DOHH2 (cell line): ENCODE measurements at regions not wholly inside any gene's neighbourhood (a gene's known extent, or its start where the extent isn't known, plus 50 kb on each side); places are given as distances from the start of the nearest gene placed in this dataset.

ENCODE experiments used
- CTCF ChIP-seq: fragments of 200-600 bp; sonication (generic); IDR thresholded peaks from one replicate; pipeline ENCODE4 v1.5.1; 2014; ENCODE audit warnings: antibody characterized with exemption, mild to moderate bottlenecking, low read depth, low read length; ENCODE audit not compliant: poor library complexity, severe bottlenecking
- EZH2phosphoT487 ChIP-seq: fragments of 200-600 bp; sonication (generic); IDR thresholded peaks from 2 replicates; pipeline ENCODE4 v1.6.1; 2017; ENCODE audit warnings: borderline replicate concordance, mild to moderate bottlenecking, antibody characterized with exemption, low read length, moderate library complexity, mixed read lengths

DNA sequence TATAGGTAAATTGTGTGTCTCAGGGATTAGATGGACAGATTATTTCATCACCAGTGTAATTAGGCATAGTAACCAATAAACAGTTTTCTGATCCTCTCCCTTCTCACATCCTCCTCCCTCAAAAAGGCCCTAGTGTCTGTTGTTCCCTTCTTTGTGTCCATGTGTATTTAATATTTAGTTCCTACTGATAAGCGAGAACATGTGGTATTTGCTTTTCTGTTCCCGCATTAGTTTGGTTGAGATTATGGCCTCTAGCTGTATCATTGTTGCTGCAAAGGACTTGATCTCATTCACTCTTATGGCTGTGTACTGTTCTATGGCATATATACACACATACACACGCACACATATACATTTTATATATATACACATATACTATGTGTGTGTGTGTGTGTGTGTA is 866.2 kb downstream of the CCDC85A start:
- TF ChIP-seq CTCF (no peak), EZH2phosphoT487 (no peak)
